WTC11 (cell line): ENCODE measurements at regions not wholly inside any gene's neighbourhood (a gene's known extent, or its start where the extent isn't known, plus 50 kb on each side); places are given as distances from the start of the nearest gene placed in this dataset.

Experiments
- ATAC-seq: fragments of 200-7000 bp; cut with Tn5 transposase; 2 replicates; pipeline ENCODE4 v1.10.0; 2021; ENCODE audit warnings: mild to moderate bottlenecking, moderate library complexity
- CTCF ChIA-PET: fragments of 300-600 bp; sonication (Branson Sonifier 250); formaldehyde crosslinking; loops from one replicate; lab custom pipeline; 2021; ENCODE audit warnings: antibody characterized with exemption; lab: Charles Lee
- POLR2A ChIA-PET: fragments of 350-600 bp; sonication (Branson Sonifier 250); formaldehyde crosslinking; loops from one replicate; lab custom pipeline; 2021; ENCODE audit warnings: antibody characterized with exemption; lab: Charles Lee
- DNase-seq: peaks from one replicate; pipeline ENCODE4 v3.0.0; 2021; ENCODE audit warnings: low spot score
- H3K27ac Mint-ChIP-seq: 2 replicates; pipeline ENCODE4 v1.8.0; 2021; ENCODE audit warnings: mixed read lengths
- H3K27me3 Mint-ChIP-seq: 2 replicates; pipeline ENCODE4 v1.8.0; 2021; ENCODE audit warnings: low read depth, mild to moderate bottlenecking, moderate library complexity, mixed read lengths
- H3K36me3 Mint-ChIP-seq: 2 replicates; pipeline ENCODE4 v1.8.0; 2021; ENCODE audit warnings: mixed read lengths
- H3K4me1 Mint-ChIP-seq: 2 replicates; pipeline ENCODE4 v1.8.0; 2022; ENCODE audit warnings: mixed read lengths
- H3K4me3 Mint-ChIP-seq: 2 replicates; pipeline ENCODE4 v1.8.0; 2021; ENCODE audit warnings: mild to moderate bottlenecking, moderate library complexity, mixed read lengths
- H3K9me3 Mint-ChIP-seq: 2 replicates; pipeline ENCODE4 v1.8.0; 2021; ENCODE audit warnings: mixed read lengths
- AFF4 ChIP-seq: sonication (generic); formaldehyde crosslinking; IDR thresholded peaks from 2 replicates; pipeline ENCODE4 v1.8.1; 2023; ENCODE audit warnings: mild to moderate bottlenecking, missing genetic modification reagents, borderline replicate concordance
- AR ChIP-seq: fragments of 250-450 bp; sonication (Bioruptor Pico); IDR thresholded peaks from 2 replicates; pipeline ENCODE4 v1.9.0; 2021; ENCODE audit warnings: mild to moderate bottlenecking
- ATF6 ChIP-seq: sonication (generic); formaldehyde crosslinking; IDR thresholded peaks from 2 replicates; pipeline ENCODE4 v1.8.1; 2023; ENCODE audit warnings: mild to moderate bottlenecking, missing genetic modification reagents
- CBFB ChIP-seq: sonication (generic); formaldehyde crosslinking; IDR thresholded peaks from 2 replicates; pipeline ENCODE4 v1.8.1; 2022; ENCODE audit warnings: mild to moderate bottlenecking, low read depth, missing genetic modification reagents
- CDX4 ChIP-seq: fragments of 250-450 bp; sonication (Bioruptor Pico); IDR thresholded peaks from 2 replicates; pipeline ENCODE4 v1.9.0; 2021; ENCODE audit warnings: moderate library complexity, mild to moderate bottlenecking, inconsistent platforms, borderline replicate concordance
- CREM ChIP-seq: sonication (generic); formaldehyde crosslinking; IDR thresholded peaks from 2 replicates; pipeline ENCODE4 v1.8.1; 2022; ENCODE audit warnings: mild to moderate bottlenecking, missing genetic modification reagents, moderate library complexity
- E2F1 ChIP-seq: sonication (generic); formaldehyde crosslinking; IDR thresholded peaks from 2 replicates; pipeline ENCODE4 v1.8.0; 2022; ENCODE audit warnings: mild to moderate bottlenecking, missing genetic modification reagents
- ESRRA ChIP-seq: sonication (generic); formaldehyde crosslinking; IDR thresholded peaks from 2 replicates; pipeline ENCODE4 v1.8.1; 2022; ENCODE audit warnings: mild to moderate bottlenecking, missing genetic modification reagents, borderline replicate concordance
- FOXP1 ChIP-seq: sonication (generic); formaldehyde crosslinking; IDR thresholded peaks from 2 replicates; pipeline ENCODE4 v1.8.0; 2022; ENCODE audit warnings: missing genetic modification reagents, mild to moderate bottlenecking, moderate library complexity, borderline replicate concordance
- FOXP4 ChIP-seq: sonication (generic); formaldehyde crosslinking; IDR thresholded peaks from 2 replicates; pipeline ENCODE4 v1.8.0; 2022; ENCODE audit warnings: mild to moderate bottlenecking, missing genetic modification reagents
- PREB ChIP-seq: sonication (generic); formaldehyde crosslinking; IDR thresholded peaks from 2 replicates; pipeline ENCODE4 v1.8.1; 2022; ENCODE audit warnings: mild to moderate bottlenecking, missing genetic modification reagents, moderate library complexity, borderline replicate concordance
- PRRX2 ChIP-seq: fragments of 250-450 bp; sonication (Bioruptor Pico); IDR thresholded peaks from 2 replicates; pipeline ENCODE4 v1.8.0; 2021; ENCODE audit warnings: mild to moderate bottlenecking
- SMAD3 ChIP-seq: sonication (generic); formaldehyde crosslinking; IDR thresholded peaks from 2 replicates; pipeline ENCODE4 v1.8.0; 2022; ENCODE audit warnings: missing genetic modification reagents, mild to moderate bottlenecking, borderline replicate concordance
- SOX15 ChIP-seq: fragments of 250-450 bp; sonication (Bioruptor Pico); IDR thresholded peaks from 2 replicates; pipeline ENCODE4 v1.9.0; 2021; ENCODE audit warnings: mild to moderate bottlenecking
- TEAD1 ChIP-seq: sonication (generic); formaldehyde crosslinking; IDR thresholded peaks from 2 replicates; pipeline ENCODE4 v1.8.0; 2022; ENCODE audit warnings: mild to moderate bottlenecking, missing genetic modification reagents
- TEAD4 ChIP-seq: sonication (generic); formaldehyde crosslinking; IDR thresholded peaks from 2 replicates; pipeline ENCODE4 v1.8.0; 2022; ENCODE audit warnings: mild to moderate bottlenecking, missing genetic modification reagents
- ZNF671 ChIP-seq: fragments of 250-450 bp; sonication (Bioruptor Pico); IDR thresholded peaks from 2 replicates; pipeline ENCODE4 v1.8.0; 2021; ENCODE audit warnings: mild to moderate bottlenecking

GRCh38 chr5:2302169-2302568 lies 419.4 kb upstream of the IRX4 start (continued):
- TF ChIP-seq CDX4: no peak
- TF ChIP-seq SOX15 (CRISPR knock-in tag): no peak
- TF ChIP-seq TEAD1 (CRISPR knock-in tag): no peak

- ChIA-PET CTCF (interaction anchor here (0.5 kb wide), 1 partner anchor 1294 kb away, joined by 3 read pairs; no protein-coding TSS in a partner anchor), POLR2A (no interaction called here)
- ATAC-seq (no peak), DNase-seq (no peak)
- Mint-ChIP-seq H3K4me1 (peaks cover 57% of the 10 kb centered on the region), H3K9me3 (no peaks in the 10 kb centered on the region), H3K36me3 (no peaks in the 10 kb centered on the region), H3K27ac (no peak overlapping the region), H3K27me3 (no peaks in the 10 kb centered on the region), H3K4me3 (no peak overlapping the region)
- TF ChIP-seq SMAD3 (CRISPR knock-in tag): no peak
- no peak for TF ChIP-seq ATF6 (CRISPR knock-in tag)
- TF ChIP-seq FOXP1 (CRISPR knock-in tag): no peak
- TF ChIP-seq CREM (CRISPR knock-in tag): no peak
- TF ChIP-seq TEAD4 (CRISPR knock-in tag): no peak
- TF ChIP-seq CBFB (CRISPR knock-in tag): no peak
- no peak for TF ChIP-seq ESRRA (CRISPR knock-in tag)
- TF ChIP-seq PREB (CRISPR knock-in tag): no peak
- TF ChIP-seq ZNF671 (CRISPR knock-in tag): no peak
- TF ChIP-seq E2F1 (CRISPR knock-in tag): no peak
Observed at GRCh38 chr5:2300861-2301574, 418.3 kb upstream of the IRX4 start.

- H3K4me3 Mint-ChIP-seq: no peak overlapping the region
- peaks cover 63% of the 10 kb centered on the region for H3K4me1 Mint-ChIP-seq
- POLR2A ChIA-PET: no interaction called here
- no peak overlapping the region for H3K27ac Mint-ChIP-seq
- H3K9me3 Mint-ChIP-seq: no peaks in the 10 kb centered on the region
- H3K27me3 Mint-ChIP-seq: no peaks in the 10 kb centered on the region; the same call in 1 of the 2 replicates
- H3K36me3 Mint-ChIP-seq: no peaks in the 10 kb centered on the region
- no peak for ATAC-seq
- no peak for TF ChIP-seq AFF4 (CRISPR knock-in tag)
- TF ChIP-seq FOXP4 (CRISPR knock-in tag): no peak
- TF ChIP-seq ZNF671 (CRISPR knock-in tag): no peak
- TF ChIP-seq AR (CRISPR knock-in tag): no peak
- TF ChIP-seq TEAD1 (CRISPR knock-in tag): no peak
- TF ChIP-seq PRRX2 (CRISPR knock-in tag): no peak
- TF ChIP-seq, all 79 proteins: peak for 0
- CTCF ChIA-PET: no interaction called here
- DNase-seq: no peak
Observed at GRCh38 chr5:2300421-2300820, 417.7 kb upstream of the IRX4 start.
